Smooth muscle cell (in vitro differentiated cells): ENCODE measurements at regions not wholly inside any gene's neighbourhood (a gene's known extent, or its start where the extent isn't known, plus 50 kb on each side); places are given as distances from the start of the nearest gene placed in this dataset.

Experiments
- DNase-seq: peaks from one replicate; lab custom pipeline; 2025; ENCODE audit not compliant: unreplicated experiment; lab: John Stamatoyannopoulos, UW
- H2AFZ ChIP-seq: fragments of 200-600 bp; sonication (generic); 2 replicates; pipeline ENCODE4 v1.6.0; 2016; ENCODE audit warnings: antibody characterized with exemption, low read depth, mild to moderate bottlenecking
- H3F3A ChIP-seq: fragments of 200-600 bp; sonication (generic); 2 replicates; pipeline ENCODE4 v1.6.0; 2017; ENCODE audit warnings: antibody characterized with exemption, low read depth
- H3K27ac ChIP-seq: fragments of 200-600 bp; sonication (generic); 2 replicates; pipeline ENCODE4 v1.5.1; 2016; ENCODE audit warnings: low read depth, mild to moderate bottlenecking
- H3K27me3 ChIP-seq: fragments of 200-600 bp; sonication (generic); 2 replicates; pipeline ENCODE4 v1.6.1; 2016; ENCODE audit warnings: low read depth, mild to moderate bottlenecking
- H3K36me3 ChIP-seq: fragments of 200-600 bp; sonication (generic); 2 replicates; pipeline ENCODE4 v1.5.1; 2016; ENCODE audit warnings: low read depth
- H3K4me1 ChIP-seq: fragments of 200-600 bp; sonication (generic); 2 replicates; pipeline ENCODE4 v1.5.1; 2016; ENCODE audit warnings: low read depth
- H3K4me2 ChIP-seq: fragments of 200-600 bp; sonication (generic); 2 replicates; pipeline ENCODE4 v1.6.0; 2016; ENCODE audit warnings: mild to moderate bottlenecking
- H3K4me3 ChIP-seq: fragments of 200-600 bp; sonication (generic); 2 replicates; pipeline ENCODE4 v1.5.1; 2016; ENCODE audit warnings: mild to moderate bottlenecking
- H3K79me2 ChIP-seq: fragments of 200-600 bp; sonication (generic); 2 replicates; pipeline ENCODE4 v1.6.0; 2016; ENCODE audit warnings: low read depth, mild to moderate bottlenecking
- H3K9ac ChIP-seq: fragments of 200-600 bp; sonication (generic); 2 replicates; pipeline ENCODE4 v1.6.0; 2016; ENCODE audit warnings: low read depth
- H3K9me3 ChIP-seq: fragments of 200-600 bp; sonication (generic); replicated peaks from 2 replicates; pipeline ENCODE4 v1.5.1; 2016; ENCODE audit warnings: low read depth
- H4K20me1 ChIP-seq: fragments of 200-600 bp; sonication (generic); 2 replicates; pipeline ENCODE4 v1.6.0; 2016; ENCODE audit warnings: low read depth
- WGBS: methylation state at CpG from one replicate; pipeline ENCODE4 v1.1.7; 2016; ENCODE audit warnings: low lambda C conversion rate; 5-methylcytosine and 5-hydroxymethylcytosine counted together
- TF ChIP-seq, protein P1 (sequence below): fragments of 200-600 bp; sonication (generic); IDR thresholded peaks from 2 replicates; pipeline ENCODE4 v1.5.1; 2017; ENCODE audit warnings: borderline replicate concordance, mild to moderate bottlenecking, antibody characterized with exemption; ENCODE audit not compliant: insufficient read depth, poor library complexity, severe bottlenecking

DNA sequence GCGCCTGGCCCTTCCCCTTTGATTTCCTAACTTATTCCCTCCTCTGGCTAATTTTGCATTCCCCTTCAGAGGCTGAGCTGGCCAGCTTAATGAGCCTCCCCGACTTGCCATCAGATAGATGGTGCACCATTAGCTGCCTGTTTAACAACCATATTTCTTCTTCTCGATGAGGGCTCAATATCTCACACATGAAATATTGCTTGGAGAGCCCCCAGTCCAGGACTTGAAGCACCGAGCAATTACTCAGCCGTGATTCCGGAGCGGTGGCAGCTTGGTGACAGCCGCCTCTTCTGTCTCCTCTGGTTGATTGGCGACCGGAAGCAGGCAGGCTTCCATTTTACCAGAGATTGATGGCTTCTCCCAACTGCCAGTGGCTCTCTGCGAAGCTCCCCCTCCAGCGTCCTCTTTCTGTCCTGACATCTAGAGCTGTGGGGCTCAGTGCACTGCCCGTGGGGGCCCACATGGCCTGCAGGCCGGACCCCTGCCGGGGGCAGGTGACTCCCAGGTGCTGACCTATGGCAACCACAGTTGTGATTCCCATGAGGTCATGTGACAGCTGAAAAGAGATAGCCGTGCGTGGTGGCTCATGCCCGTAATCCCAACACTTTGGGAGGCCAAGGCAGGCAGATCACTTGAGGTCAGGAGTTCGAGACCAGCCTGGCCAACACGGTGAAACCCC, 133.7 kb upstream of the SEC14L1 start:
- 91% methylated on average over 20 of the region's 20 CpGs for WGBS
- no peak overlapping the region for H3K9ac ChIP-seq
- H3F3A ChIP-seq, result peaks cover 3% of the 10 kb centered on the region
- H3K9me3 ChIP-seq, result no peaks in the 10 kb centered on the region
- H3K4me2 ChIP-seq, result no peak overlapping the region
- TF ChIP-seq, protein P1, sequence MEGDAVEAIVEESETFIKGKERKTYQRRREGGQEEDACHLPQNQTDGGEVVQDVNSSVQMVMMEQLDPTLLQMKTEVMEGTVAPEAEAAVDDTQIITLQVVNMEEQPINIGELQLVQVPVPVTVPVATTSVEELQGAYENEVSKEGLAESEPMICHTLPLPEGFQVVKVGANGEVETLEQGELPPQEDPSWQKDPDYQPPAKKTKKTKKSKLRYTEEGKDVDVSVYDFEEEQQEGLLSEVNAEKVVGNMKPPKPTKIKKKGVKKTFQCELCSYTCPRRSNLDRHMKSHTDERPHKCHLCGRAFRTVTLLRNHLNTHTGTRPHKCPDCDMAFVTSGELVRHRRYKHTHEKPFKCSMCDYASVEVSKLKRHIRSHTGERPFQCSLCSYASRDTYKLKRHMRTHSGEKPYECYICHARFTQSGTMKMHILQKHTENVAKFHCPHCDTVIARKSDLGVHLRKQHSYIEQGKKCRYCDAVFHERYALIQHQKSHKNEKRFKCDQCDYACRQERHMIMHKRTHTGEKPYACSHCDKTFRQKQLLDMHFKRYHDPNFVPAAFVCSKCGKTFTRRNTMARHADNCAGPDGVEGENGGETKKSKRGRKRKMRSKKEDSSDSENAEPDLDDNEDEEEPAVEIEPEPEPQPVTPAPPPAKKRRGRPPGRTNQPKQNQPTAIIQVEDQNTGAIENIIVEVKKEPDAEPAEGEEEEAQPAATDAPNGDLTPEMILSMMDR, result no peak
- H3K27ac ChIP-seq, result no peak overlapping the region
- no peak overlapping the region for H3K4me3 ChIP-seq
- H3K27me3 ChIP-seq, result no peaks in the 10 kb centered on the region
- no peaks in the 10 kb centered on the region for H3K36me3 ChIP-seq
- no peaks in the 10 kb centered on the region for H3K79me2 ChIP-seq
- no peaks in the 10 kb centered on the region for H4K20me1 ChIP-seq
- H2AFZ ChIP-seq, result no peak overlapping the region
- DNase-seq, result no peak
- H3K4me1 ChIP-seq, result no peaks in the 10 kb centered on the region

DNA sequence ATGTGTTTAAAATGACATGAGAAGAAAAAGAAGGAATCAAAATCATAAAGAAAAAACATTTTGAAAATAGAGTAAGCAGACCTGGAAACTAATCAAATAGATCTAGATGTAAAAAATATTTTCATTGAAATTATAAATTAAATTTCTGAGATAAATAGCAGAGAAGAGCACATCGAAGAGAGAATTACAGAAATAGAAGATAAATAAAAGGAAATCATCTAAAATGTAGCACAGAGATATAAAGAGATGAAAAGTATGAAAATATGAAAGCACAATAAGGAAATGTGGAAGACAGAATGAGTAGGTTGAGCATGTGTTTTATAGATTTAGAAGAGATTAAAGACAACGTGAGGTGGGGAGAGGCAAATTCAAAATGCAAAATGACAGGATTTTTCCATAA, 130.9 kb upstream of the SEC14L1 start:
- WGBS, result 89% methylated on average over 2 of the region's 2 CpGs
- DNase-seq, result no peak

DNA sequence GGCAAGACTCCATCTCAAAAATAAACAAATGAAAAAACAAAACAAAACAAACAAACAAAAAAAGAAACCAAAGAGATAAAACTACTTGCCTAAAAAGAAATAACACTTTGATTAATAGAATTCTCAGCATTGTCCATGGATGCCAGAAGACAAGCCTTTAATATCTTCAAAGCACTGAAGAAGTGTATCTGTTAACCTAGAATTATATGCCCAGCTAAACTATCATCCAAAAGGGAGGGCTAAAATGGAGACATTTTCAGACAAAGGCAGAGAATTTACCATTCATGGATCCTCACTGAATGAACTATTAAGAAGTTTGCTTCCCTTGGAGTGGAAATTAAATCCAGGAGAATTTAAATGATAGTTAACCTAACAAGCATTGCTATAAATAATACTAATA, 130.1 kb upstream of the SEC14L1 start:
- H3K27ac ChIP-seq, result no peak overlapping the region
- TF ChIP-seq, protein P1, result no peak
- H3K4me2 ChIP-seq, result no peak overlapping the region
- no peaks in the 10 kb centered on the region for H3K27me3 ChIP-seq
- H3K36me3 ChIP-seq, result no peaks in the 10 kb centered on the region
- no peak overlapping the region for H2AFZ ChIP-seq
- no peaks in the 10 kb centered on the region for H3F3A ChIP-seq
- no peaks in the 10 kb centered on the region for H3K9me3 ChIP-seq
- no peak overlapping the region for H3K9ac ChIP-seq
- H3K4me3 ChIP-seq, result no peak overlapping the region
- no peaks in the 10 kb centered on the region for H3K79me2 ChIP-seq
- no peaks in the 10 kb centered on the region for H4K20me1 ChIP-seq
- DNase-seq, result no peak
- H3K4me1 ChIP-seq, result no peaks in the 10 kb centered on the region

More for the DNA sequence above, 130.9 kb upstream of the SEC14L1 start:
- Histone ChIP-seq H3K9ac (no peak overlapping the region), H3K36me3 (no peaks in the 10 kb centered on the region), H3K4me2 (no peak overlapping the region), H2AFZ (no peak overlapping the region), H3K27ac (no peak overlapping the region), H3K4me1 (no peaks in the 10 kb centered on the region), H3F3A (no peaks in the 10 kb centered on the region), H3K4me3 (no peak overlapping the region), H3K9me3 (no peaks in the 10 kb centered on the region), H4K20me1 (no peaks in the 10 kb centered on the region), H3K79me2 (no peaks in the 10 kb centered on the region), H3K27me3 (no peaks in the 10 kb centered on the region)
- TF ChIP-seq, protein P1, result no peak

DNA sequence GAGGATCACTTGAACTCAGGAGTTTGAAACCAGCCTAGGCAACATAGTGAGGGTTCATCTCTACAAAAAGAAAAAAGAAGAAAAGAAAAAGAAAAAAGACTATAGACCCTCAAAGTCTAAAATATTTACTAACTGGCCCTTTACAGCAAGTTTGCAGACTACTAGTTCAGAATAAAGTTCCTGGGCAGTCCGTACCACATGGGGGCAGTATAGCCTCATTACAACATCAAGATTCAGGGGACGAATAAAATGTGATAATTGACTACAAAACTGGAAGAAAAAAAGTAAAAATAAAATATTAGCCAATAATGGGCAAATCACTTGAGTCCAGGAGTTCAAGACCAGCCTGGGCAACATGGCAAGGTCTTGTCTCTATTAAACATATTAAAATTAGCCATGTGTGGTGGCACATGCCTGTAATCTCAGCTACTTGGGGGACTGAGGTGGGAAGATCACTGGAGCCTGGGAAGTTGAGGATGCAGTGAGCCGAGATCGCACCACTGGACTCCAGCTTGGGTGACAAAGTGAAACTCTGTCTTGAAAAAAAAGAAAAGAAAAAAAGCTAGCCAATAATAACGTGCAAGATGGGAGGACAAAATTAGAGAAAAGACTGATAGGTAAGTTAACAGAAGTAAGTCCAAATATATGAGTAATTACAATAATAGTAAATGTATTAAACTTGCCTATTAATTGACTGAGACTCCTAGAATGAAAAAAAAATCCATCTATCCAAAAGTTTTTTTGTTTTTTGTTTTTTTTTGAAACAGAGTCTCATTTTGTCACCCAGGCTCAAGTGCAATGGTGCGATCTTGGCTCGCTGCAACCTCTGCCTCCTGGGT, 129.4 kb upstream of the SEC14L1 start:
- Histone ChIP-seq H3K9ac (no peak overlapping the region), H3K4me3 (no peak overlapping the region), H3K27ac (no peak overlapping the region), H3K27me3 (no peaks in the 10 kb centered on the region), H3K9me3 (no peaks in the 10 kb centered on the region), H3K4me2 (no peak overlapping the region), H3K36me3 (no peaks in the 10 kb centered on the region), H3K4me1 (no peaks in the 10 kb centered on the region), H3F3A (no peaks in the 10 kb centered on the region), H3K79me2 (no peaks in the 10 kb centered on the region), H4K20me1 (no peaks in the 10 kb centered on the region), H2AFZ (no peak overlapping the region)
- TF ChIP-seq, protein P1, result peak; percentile 57
- 62% methylated on average over 7 of the region's 7 CpGs for WGBS
- DNase-seq, result no peak
